Fibroblast of mammary gland (primary cell): ENCODE measurements at regions not wholly inside any gene's neighbourhood (a gene's known extent, or its start where the extent isn't known, plus 50 kb on each side); places are given as distances from the start of the nearest gene placed in this dataset.

Experiments
- DNase-seq: peaks from one replicate; pipeline ENCODE4 v3.0.0-alpha.2; 2010; ENCODE audit warnings: low read depth
- H3K4me3 ChIP-seq: 2 replicates; pipeline ENCODE4 v1.5.1; 2011; ENCODE audit warnings: low read depth, mild to moderate bottlenecking, low read length, moderate library complexity; ENCODE audit not compliant: control insufficient read depth
- CTCF ChIP-seq: conservative IDR thresholded peaks from 2 replicates; pipeline ENCODE4 v1.5.1; 2011; ENCODE audit warnings: low read depth, low read length, inconsistent platforms; ENCODE audit not compliant: control insufficient read depth, insufficient read depth

DNA sequence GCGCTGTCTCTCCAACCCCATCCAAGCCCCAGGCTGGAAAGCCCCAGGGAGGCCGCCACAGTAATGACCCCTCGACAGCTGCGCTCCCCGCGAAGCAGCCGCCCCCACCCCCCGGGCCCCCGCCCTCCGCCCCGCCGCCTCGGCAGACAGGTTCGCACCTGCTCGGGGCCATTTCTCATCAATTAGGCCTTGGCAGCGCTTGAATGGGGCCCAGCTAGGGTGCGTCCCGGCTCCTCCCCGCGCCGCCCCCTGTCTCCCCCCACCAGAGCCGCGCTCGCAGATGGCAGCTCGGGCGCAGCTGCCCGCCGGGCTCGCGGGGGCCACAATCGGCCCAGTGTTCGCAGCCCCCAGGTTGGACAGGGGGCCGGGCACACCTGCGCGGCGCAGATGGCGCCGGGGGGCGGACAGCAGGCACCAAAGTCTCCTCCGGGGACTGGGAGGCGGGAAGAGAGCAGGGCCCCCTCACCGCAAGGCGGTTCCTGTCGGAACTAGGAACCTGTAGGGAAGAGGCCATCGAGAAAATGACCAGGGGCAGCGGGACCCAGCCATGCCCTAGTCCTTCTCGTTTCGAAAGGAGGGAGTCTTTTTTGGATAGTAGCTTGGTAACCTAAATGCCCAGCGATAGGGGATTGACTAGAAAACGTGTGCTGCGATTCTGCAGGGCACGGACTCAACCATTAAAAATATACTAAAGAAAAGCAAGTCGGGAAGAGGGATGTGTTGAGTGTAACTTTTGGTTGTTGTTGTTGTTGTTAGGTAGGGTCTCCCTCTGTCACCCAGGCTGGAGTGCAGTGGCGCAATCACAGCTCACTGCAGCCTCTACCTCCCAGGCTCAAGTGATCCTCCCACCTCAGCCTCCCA is 83.2 kb upstream of the EYA2 start:
- TF ChIP-seq CTCF, result no peak
- no peak overlapping the region for H3K4me3 ChIP-seq
- DNase-seq, result no peak

DNA sequence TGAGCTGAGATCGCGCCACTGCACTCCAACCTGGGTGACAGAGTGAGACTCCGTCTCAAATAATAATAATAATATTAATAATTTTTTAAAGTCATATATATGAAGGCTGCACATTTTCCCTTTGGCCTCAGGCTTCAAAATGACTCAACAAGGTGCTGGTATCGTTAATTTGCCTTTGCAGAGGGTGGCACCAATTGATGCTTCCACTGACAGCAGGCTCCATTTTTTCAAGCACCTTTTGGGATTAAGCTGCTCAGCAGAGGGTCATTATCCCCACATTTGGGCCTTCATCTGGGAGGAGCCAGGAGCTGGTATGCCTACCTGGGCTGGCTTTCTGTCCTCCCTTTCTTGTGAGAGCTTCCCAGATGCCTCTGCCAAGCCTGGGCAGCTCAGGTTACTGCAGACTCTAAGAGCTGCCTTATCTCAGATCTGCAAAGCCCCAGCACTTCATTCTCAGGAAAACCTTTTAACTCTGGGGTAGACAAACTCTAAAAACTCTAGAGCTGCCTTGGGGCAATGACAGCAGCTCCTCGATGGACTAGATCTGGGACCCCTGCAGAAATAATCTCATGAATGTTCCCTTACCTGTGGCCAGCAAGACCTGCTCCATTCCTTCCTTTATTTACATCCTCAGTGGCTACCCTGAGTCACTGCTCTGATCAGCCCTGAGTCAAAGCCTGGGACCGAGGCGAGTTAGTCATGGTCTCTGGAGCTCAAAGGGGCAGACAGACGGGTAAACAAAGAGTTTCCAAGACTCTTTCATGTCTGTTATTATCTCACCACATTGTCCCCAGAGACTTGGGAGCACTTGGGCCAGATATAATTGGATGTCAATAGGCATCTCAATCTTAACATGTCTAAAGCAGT is 80.0 kb upstream of the EYA2 start:
- DNase-seq, result peak; percentile 78
- H3K4me3 ChIP-seq, result no peak overlapping the region
- no peak for TF ChIP-seq CTCF

DNA sequence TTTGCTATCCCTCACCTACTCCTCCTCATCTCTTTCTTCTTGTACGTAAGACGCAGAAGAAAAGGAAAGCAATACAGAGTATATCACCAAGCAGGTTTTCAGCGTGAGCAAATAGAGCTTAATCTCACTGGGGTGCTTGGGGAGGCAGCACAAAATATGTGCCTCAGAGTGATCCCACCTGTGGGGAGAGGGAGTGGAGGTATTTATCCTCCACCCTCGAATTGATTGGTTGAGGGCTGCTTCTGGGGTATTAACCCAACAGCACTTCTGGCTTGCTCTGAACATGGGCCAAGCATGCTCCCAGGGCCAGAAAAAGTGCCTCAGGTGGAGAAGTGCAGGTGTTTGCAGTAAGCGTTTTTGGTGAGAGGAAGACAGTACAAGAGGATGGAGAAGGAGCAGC is 78.5 kb upstream of the EYA2 start:
- TF ChIP-seq CTCF, result no peak

DNA sequence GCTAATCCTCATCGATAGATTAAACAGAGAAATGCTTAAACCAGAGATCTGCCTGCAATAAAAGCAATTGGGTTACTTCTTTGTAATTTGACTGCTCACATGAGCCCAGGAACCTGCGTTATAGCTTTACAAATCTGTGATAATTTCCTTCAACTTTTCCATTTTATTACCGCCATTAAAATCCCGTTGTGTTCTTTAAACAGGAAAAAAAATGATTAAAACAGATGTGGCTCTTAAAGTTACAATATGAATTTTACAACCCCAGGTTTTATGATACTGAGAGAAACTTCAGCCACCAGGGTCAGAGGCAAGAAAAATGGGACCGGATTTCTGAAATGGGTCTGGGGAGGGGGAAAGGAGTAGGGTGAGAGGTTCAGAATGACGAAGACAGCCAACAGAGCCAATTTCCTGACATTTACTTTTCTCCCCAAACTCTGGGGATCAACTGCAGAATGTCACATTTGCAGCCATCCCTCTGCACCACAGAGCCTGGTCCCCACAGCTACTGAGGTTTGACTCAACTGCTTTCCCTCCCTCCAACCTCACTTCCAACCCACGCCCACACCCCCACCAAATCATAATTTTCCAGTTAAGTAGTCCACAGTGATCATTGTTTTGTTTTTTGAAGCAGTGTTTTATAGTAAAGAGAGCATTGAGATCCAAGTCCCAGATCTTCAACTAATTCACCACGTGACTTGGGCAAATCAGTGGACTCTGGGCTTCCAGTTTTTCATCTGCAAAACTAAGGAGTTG is 77.6 kb upstream of the EYA2 start:
- TF ChIP-seq CTCF, result no peak
- no peak for DNase-seq
- H3K4me3 ChIP-seq, result no peak overlapping the region

More for the DNA sequence above, 78.5 kb upstream of the EYA2 start:
- no peak for DNase-seq
- no peak overlapping the region for H3K4me3 ChIP-seq

DNA sequence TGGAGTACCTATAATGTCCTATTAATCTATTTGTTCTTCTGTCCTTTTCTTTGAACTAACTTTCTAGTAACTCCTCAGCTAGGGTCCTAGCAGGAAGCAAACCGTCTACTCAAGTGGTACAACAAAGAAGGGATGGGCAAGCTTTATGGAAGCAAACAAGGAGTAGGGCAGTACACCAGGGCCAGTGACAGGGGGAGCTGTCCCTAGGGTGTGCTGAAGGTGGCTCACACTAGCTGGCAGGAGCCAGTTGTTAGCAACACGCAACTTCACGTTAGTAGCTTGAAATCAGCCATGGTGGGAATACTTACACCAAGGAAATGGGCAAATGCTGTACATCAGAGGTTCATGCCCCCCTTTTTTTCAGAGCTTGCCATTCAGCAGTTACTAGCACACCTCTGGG is 74.0 kb upstream of the EYA2 start:
- no peak overlapping the region for H3K4me3 ChIP-seq
- DNase-seq, result no peak
- TF ChIP-seq CTCF, result peak; percentile 17

DNA sequence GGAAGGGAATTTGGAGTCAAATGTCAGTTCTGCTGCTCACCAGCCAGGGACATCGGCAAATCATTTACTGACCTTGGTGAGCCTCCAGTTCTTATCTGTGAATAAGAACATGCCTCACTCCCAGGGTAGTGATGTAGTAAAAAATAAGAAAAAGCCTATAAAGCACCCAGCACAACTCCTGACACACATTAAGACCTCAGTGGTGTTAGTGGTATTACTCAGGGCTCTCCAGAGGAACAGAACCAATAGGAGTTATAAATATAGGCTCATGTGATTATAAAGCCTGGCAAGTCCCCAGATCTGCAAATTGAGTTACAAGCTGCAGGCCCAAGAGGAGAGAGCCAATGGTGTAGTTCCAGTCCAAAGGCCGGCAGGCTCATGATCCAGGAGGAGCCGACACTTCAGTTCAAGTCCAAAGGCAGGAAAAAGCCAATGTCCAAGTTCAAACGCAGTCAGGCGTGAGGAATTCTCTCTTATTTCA is 71.3 kb upstream of the EYA2 start:
- TF ChIP-seq CTCF, result no peak
- no peak overlapping the region for H3K4me3 ChIP-seq
- peak; percentile 14 for DNase-seq
